BE2C (cell line): ENCODE measurements at regions not wholly inside any gene's neighbourhood (a gene's known extent, or its start where the extent isn't known, plus 50 kb on each side); places are given as distances from the start of the nearest gene placed in this dataset.

ENCODE experiments used
- DNase-seq: peaks from one replicate; pipeline ENCODE4 v3.0.0-alpha.2; 2020
- H3K27me3 ChIP-seq: fragments of 250-450 bp; sonication (Bioruptor Pico); 2 replicates; pipeline ENCODE4 v1.5.1; 2020; ENCODE audit warnings: mild to moderate bottlenecking
- H3K36me3 ChIP-seq: fragments of 250-450 bp; sonication (Bioruptor Pico); 2 replicates; pipeline ENCODE4 v1.5.1; 2020; ENCODE audit warnings: mild to moderate bottlenecking
- H3K4me1 ChIP-seq: fragments of 250-450 bp; sonication (Bioruptor Pico); 2 replicates; pipeline ENCODE4 v1.5.1; 2020
- H3K4me3 ChIP-seq: 2 replicates; pipeline ENCODE4 v1.5.1; 2011; ENCODE audit warnings: low read depth, low read length
- H3K9me3 ChIP-seq: fragments of 250-450 bp; sonication (Bioruptor Pico); 2 replicates; pipeline ENCODE4 v1.5.1; 2020
- CTCF ChIP-seq: IDR thresholded peaks from 2 replicates; pipeline ENCODE4 v1.5.1; 2012; ENCODE audit warnings: mild to moderate bottlenecking, low read depth, low read length

DNA sequence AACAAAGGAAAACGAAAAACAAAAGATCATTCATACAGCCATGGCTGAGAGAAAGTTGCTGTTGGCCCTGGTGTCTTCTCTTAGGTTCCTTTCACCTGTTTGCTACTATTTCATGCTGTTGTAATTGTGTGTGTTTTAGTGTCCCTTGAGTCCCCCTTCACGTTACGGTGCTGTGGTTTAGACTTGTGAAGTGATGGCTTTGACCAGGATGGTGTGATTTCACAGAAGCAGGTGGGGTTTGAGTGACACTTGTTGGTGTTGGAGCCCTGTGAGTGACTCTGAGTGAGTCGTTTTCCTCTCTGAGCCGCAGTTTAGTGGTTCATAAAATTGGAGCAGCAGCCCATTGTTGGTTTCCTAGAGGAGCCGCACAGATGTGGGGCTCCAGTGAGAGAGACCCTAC is 635.4 kb downstream of the VRK1 start:
- no peaks in the 10 kb centered on the region for H3K36me3 ChIP-seq
- H3K4me1 ChIP-seq: no peaks in the 10 kb centered on the region
- no peaks in the 10 kb centered on the region for H3K9me3 ChIP-seq
- no peaks in the 10 kb centered on the region for H3K27me3 ChIP-seq
- DNase-seq: no peak
- H3K4me3 ChIP-seq: no peak overlapping the region
- TF ChIP-seq CTCF: no peak

DNA sequence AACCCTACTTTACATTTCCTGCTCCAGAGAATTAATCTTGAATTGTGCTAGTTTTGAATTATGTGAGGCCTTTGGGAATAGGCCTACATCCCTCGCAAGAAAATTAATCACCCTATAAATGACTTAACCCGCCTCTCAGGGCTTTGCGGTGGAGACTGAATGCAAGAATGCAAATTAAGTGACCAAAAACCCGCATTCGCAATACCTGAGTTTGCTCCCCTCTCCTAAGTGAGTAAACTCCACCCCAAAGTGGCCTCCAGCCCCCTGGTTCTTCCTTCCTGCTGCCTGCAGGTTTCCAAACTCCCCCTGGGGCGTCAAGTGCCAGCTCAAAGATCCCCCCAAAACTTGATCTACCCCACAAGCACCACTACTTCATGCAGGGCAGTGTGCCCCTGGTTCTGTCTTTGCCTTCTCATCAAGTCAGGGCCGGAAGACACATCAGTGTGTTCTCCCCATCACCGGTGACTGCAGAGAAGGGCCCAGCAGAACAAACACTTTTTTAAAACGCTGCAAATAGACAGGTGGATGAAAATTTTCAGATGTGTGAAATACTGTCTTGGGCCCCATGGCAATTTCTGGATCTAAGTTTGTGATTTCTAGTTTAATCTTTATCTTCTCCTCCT is 644.7 kb downstream of the VRK1 start:
- Histone ChIP-seq H3K27me3 (no peaks in the 10 kb centered on the region), H3K4me3 (no peak overlapping the region), H3K4me1 (no peaks in the 10 kb centered on the region), H3K36me3 (no peaks in the 10 kb centered on the region), H3K9me3 (no peaks in the 10 kb centered on the region)
- DNase-seq: no peak
- no peak for TF ChIP-seq CTCF

DNA sequence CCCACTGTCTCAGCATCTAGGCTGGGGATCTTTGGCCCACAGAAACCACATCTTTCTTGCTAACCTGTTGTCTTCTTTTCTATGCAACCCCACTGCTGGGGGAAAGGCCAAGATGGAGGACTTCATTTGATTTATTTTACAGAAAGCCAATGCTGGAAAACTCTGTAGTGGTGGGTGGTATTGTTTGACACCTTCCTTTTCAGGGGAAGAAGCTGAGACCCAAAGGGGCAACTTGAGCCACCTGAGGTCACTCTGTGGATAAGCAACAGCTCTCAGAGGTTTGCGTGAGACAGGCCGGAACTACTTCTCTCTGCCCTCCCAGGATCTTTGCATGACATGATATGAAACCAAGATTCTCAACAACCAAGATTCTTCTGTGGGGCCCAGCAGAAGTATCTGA is 645.2 kb downstream of the VRK1 start:
- no peak for DNase-seq
- no peak for TF ChIP-seq CTCF
- Histone ChIP-seq H3K9me3 (no peaks in the 10 kb centered on the region), H3K4me3 (no peak overlapping the region), H3K4me1 (no peaks in the 10 kb centered on the region), H3K36me3 (no peaks in the 10 kb centered on the region), H3K27me3 (no peaks in the 10 kb centered on the region)

DNA sequence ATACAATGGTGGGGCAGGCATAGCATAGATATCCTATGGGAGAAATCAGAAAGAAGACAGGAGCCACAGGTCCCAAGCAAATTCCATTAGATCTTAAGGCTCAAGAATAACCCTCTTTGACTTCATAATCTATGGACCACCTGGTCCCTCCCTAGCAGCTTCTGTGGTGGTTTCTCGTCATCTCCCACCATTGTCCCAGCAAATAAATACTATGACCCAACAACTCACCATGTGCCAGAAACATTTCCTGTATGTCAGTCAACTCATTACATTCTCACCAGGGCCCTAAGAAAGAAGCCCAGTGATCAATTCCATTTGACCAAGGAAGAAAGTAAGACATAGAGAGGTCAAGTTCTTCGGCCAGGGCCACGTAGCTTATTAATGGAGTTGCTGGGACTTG is 646.2 kb downstream of the VRK1 start:
- Histone ChIP-seq H3K27me3 (no peaks in the 10 kb centered on the region), H3K4me3 (no peak overlapping the region), H3K36me3 (no peaks in the 10 kb centered on the region), H3K9me3 (no peaks in the 10 kb centered on the region), H3K4me1 (no peaks in the 10 kb centered on the region)
- no peak for TF ChIP-seq CTCF
- no peak for DNase-seq

DNA sequence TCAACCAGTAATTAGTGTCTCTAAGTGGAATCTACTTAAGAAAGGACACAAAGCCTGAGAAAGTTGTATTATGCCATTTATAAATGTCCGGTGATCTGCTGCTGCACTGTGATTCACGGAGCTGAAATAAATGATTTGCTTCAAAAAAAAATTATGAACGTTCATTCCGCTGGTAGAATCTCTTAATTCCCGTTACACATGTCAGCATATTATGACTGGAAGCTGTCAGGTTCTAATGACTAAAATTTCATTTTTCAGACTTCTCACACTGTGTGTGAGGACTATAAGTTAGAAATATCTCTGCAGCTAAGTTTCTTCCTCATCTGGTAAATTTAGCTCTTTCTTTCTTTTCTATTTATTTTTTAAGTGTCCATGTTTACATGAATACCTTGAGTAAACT is 647.1 kb downstream of the VRK1 start:
- Histone ChIP-seq H3K9me3 (no peaks in the 10 kb centered on the region), H3K36me3 (no peaks in the 10 kb centered on the region), H3K4me1 (no peaks in the 10 kb centered on the region), H3K27me3 (no peaks in the 10 kb centered on the region), H3K4me3 (no peak overlapping the region)
- TF ChIP-seq CTCF: no peak
- DNase-seq: no peak

- Histone ChIP-seq H3K4me1 (no peaks in the 10 kb centered on the region), H3K27me3 (no peaks in the 10 kb centered on the region), H3K9me3 (no peaks in the 10 kb centered on the region), H3K4me3 (no peak overlapping the region), H3K36me3 (no peaks in the 10 kb centered on the region)
- DNase-seq: no peak
- no peak for TF ChIP-seq CTCF
Measured at GRCh38 chr14:97445367-97445766, 648.2 kb downstream of the VRK1 start.
